ENCODE measurements at regions not wholly inside any gene's neighbourhood (a gene's known extent, or its start where the extent isn't known, plus 50 kb on each side); places are given as distances from the start of the nearest gene placed in this dataset.

- Histone ChIP-seq H3K4me3 (ENCODE audit: extremely low read depth in 1 of 4, insufficient read depth in 2 of 4, low read depth in 3 of 4, low read length in 4 of 4) (no peak overlapping the region), H4K5ac (ENCODE audit: insufficient read length, low read depth, low read length) (no peak overlapping the region), H2AFZ (ENCODE audit: low read length) (no peak overlapping the region), H2BK12ac (ENCODE audit: low read depth, low read length) (no peak overlapping the region), H3K4me1 (replicated peaks in 1 of 4; ENCODE audit: control insufficient read depth in 3 of 4, insufficient read depth in 4 of 4, low read length in 3 of 4) (no peaks in the 10 kb centered on the region), H3K4ac (replicated peaks; ENCODE audit: insufficient read length, low read depth, low read length) (no peak overlapping the region), H3K14ac (ENCODE audit: insufficient read length) (no peak overlapping the region), H2AK5ac (ENCODE audit: low read depth, low read length) (no peak overlapping the region), H4K8ac (ENCODE audit: extremely low read depth, insufficient read depth, low read length) (no peak overlapping the region), H3K9me3 (ENCODE audit: insufficient read depth in 2 of 2, low read depth in 1 of 2, low read length in 1 of 2) (no peaks in the 10 kb centered on the region), H3K79me2 (ENCODE audit: control insufficient read depth in 1 of 2, insufficient read depth in 2 of 2, low read length in 2 of 2) (no peaks in the 10 kb centered on the region), H3K23me2 (ENCODE audit: low read depth, low read length) (no peaks in the 10 kb centered on the region), H2BK15ac (ENCODE audit: low read length) (no peak overlapping the region), H3K27ac (ENCODE audit: low read depth, low read length) (no peak overlapping the region), H3K36me3 (ENCODE audit: control insufficient read depth in 2 of 4, insufficient read depth in 4 of 4, low read length in 3 of 4) (no peaks in the 10 kb centered on the region), H2BK5ac (ENCODE audit: low read depth, low read length) (no peak overlapping the region), H2BK120ac (replicated peaks; ENCODE audit: low read depth, low read length) (no peak overlapping the region), H2BK20ac (ENCODE audit: low read length) (no peak overlapping the region), H3K18ac (ENCODE audit: extremely low read depth, low read length) (no peak overlapping the region), H4K20me1 (replicated peaks in 1 of 2; ENCODE audit: control insufficient read depth in 1 of 2, insufficient read depth in 2 of 2, low read length in 2 of 2) (no peaks in the 10 kb centered on the region), H3K4me2 (ENCODE audit: insufficient read depth in 1 of 2, low read depth in 2 of 2, low read length in 2 of 2) (no peak overlapping the region), H3K27me3 (replicated peaks in 1 of 4; ENCODE audit: control insufficient read depth in 3 of 4, extremely low read depth in 1 of 4, insufficient read depth in 3 of 4, low read length in 3 of 4) (no peaks in the 10 kb centered on the region), H3K23ac (ENCODE audit: insufficient read length) (no peak overlapping the region), H3K56ac (replicated peaks; ENCODE audit: insufficient read length, low read depth, low read length) (no peak overlapping the region), H4K91ac (replicated peaks; ENCODE audit: insufficient read length, low read length) (no peak overlapping the region), H3K9ac (replicated peaks in 1 of 4; ENCODE audit: extremely low read depth in 1 of 4, low read depth in 3 of 4, low read length in 3 of 4) (no peak overlapping the region), H3K79me1 (ENCODE audit: low read depth, low read length) (no peaks in the 10 kb centered on the region)
- POLR2A ChIA-PET (ENCODE audit: partially characterized antibody), result no interaction called here
- TF ChIP-seq KDM1A (IDR thresholded peaks at IDR 0.05; ENCODE audit: borderline replicate concordance, low read length) (no peak), MAFK (IDR thresholded peaks at IDR 0.05; ENCODE audit: low read depth, low read length) (no peak), EZH2 (IDR thresholded peaks at IDR 0.05; ENCODE audit: low read depth, low read length, severe bottlenecking) (no peak), CBX8 (IDR thresholded peaks at IDR 0.05; ENCODE audit: borderline replicate concordance, low read depth, low read length) (no peak), USF2 (IDR thresholded peaks at IDR 0.05; ENCODE audit: low read length) (no peak), POU5F1 (IDR thresholded peaks at IDR 0.05; ENCODE audit: low read depth, low read length) (no peak), EGR1 (IDR thresholded peaks at IDR 0.05; ENCODE audit: borderline replicate concordance, low read depth, low read length) (no peak), ASH2L (IDR thresholded peaks at IDR 0.05; ENCODE audit: low read length) (no peak), ZNF274 (IDR thresholded peaks at IDR 0.05; ENCODE audit: borderline replicate concordance, extremely low read depth, low read length) (no peak), BRCA1 (IDR thresholded peaks at IDR 0.05; ENCODE audit: low read depth, low read length) (no peak), SIRT6 (IDR thresholded peaks at IDR 0.05; ENCODE audit: low read length) (no peak)
- CTCF ChIA-PET (ENCODE audit: partially characterized antibody), result interaction anchor here (1.0 kb wide), 1 partner anchor 14 kb away, joined by 4 read pairs; no protein-coding TSS in a partner anchor
- FAIRE-seq (no peak), DNase-seq (ENCODE audit: low read depth in 1 of 2, low spot score in 2 of 2) (no peak)
Observed at GRCh38 chr4:60911127-60911526, 289.0 kb upstream of the ADGRL3 start.
